H1 (cell line): ENCODE measurements at regions not wholly inside any gene's neighbourhood (a gene's known extent, or its start where the extent isn't known, plus 50 kb on each side); places are given as distances from the start of the nearest gene placed in this dataset.

Experiments used
- BCL11A ChIP-seq, 2 experiments: IDR thresholded peaks; one replicate each; pipeline ENCODE4 v1.6.1; 2011; ENCODE audit warnings: low read depth in 2 of 2, low read length in 2 of 2, mild to moderate bottlenecking in 2 of 2
- SUZ12 ChIP-seq: fragments of 200-600 bp; sonication (generic); IDR thresholded peaks from 2 replicates; pipeline ENCODE4 v1.6.1; 2012; ENCODE audit warnings: mild to moderate bottlenecking, inconsistent platforms, low read length, moderate library complexity, mixed read lengths
- TF ChIP-seq, protein P1 (sequence below): IDR thresholded peaks from 2 replicates; pipeline ENCODE4 v1.6.1; 2011; ENCODE audit warnings: low read depth, mild to moderate bottlenecking, low read length; ENCODE audit not compliant: insufficient read depth

DNA sequence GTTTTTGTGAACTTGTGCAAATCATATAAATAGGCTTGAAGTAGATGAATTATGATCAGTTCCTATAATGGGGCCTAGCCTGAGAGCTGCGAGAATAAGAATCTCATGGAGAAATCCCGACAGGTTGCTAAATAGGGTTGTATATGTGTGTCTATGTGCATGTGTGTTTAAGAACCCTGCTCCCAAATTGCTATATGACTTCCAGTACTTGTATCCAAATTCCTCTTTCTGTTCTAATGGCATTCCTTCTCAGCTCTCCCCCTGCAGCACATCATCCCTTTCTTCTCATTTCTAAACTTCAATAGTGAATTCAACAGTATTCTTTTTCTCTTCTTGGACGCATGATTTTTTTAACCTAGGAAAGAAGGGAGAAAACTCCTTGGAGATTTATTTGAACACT is 277.2 kb downstream of the GAS1 start (continued):
- TF ChIP-seq, protein P1, sequence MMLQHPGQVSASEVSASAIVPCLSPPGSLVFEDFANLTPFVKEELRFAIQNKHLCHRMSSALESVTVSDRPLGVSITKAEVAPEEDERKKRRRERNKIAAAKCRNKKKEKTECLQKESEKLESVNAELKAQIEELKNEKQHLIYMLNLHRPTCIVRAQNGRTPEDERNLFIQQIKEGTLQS, result no peak
- TF ChIP-seq SUZ12 (no peak), BCL11A (IDR thresholded peaks at IDR 0.05; ENCODE audit: low read depth in 2 of 2, low read length in 2 of 2) (no peak)
